GM23338 (cell line): ENCODE measurements at regions not wholly inside any gene's neighbourhood (a gene's known extent, or its start where the extent isn't known, plus 50 kb on each side); places are given as distances from the start of the nearest gene placed in this dataset.

ENCODE experiments used
- ATAC-seq: fragments of 200-7000 bp; cut with Tn5 transposase; 3 replicates; pipeline ENCODE4 v1.9.1; 2020
- DNase-seq: peaks from one replicate; pipeline ENCODE4 v3.0.0-alpha.2; 2015; ENCODE audit warnings: low spot score
- H2AFZ ChIP-seq: fragments of 200-600 bp; sonication (generic); 2 replicates; pipeline ENCODE4 v1.8.0; 2016; ENCODE audit warnings: antibody characterized with exemption, mild to moderate bottlenecking, moderate library complexity
- H3F3A ChIP-seq: fragments of 200-600 bp; sonication (generic); replicated peaks from 2 replicates; pipeline ENCODE4 v1.8.0; 2017; ENCODE audit warnings: antibody characterized with exemption, mixed run types, low read depth
- H3K27ac ChIP-seq: fragments of 200-600 bp; sonication (generic); 2 replicates; pipeline ENCODE4 v1.6.1; 2016; ENCODE audit warnings: low read depth
- H3K27me3 ChIP-seq: fragments of 200-600 bp; sonication (generic); 2 replicates; pipeline ENCODE4 v1.8.0; 2016; ENCODE audit warnings: mild to moderate bottlenecking, mixed run types, moderate library complexity; ENCODE audit not compliant: insufficient read depth
- H3K36me3 ChIP-seq: fragments of 200-600 bp; sonication (generic); 2 replicates; pipeline ENCODE4 v1.8.0; 2016; ENCODE audit warnings: mild to moderate bottlenecking; ENCODE audit not compliant: insufficient read depth
- H3K4me1 ChIP-seq: fragments of 200-600 bp; sonication (generic); 2 replicates; pipeline ENCODE4 v1.8.0; 2016; ENCODE audit warnings: mild to moderate bottlenecking, moderate library complexity; ENCODE audit not compliant: insufficient read depth
- H3K4me2 ChIP-seq: fragments of 200-600 bp; sonication (generic); 2 replicates; pipeline ENCODE4 v1.7.1; 2017; ENCODE audit warnings: mixed run types
- H3K4me3 ChIP-seq: fragments of 200-600 bp; sonication (generic); 2 replicates; pipeline ENCODE4 v1.6.1; 2016; ENCODE audit warnings: mixed run types
- H3K79me2 ChIP-seq: fragments of 200-600 bp; sonication (generic); replicated peaks from 2 replicates; pipeline ENCODE4 v1.8.0; 2017; ENCODE audit warnings: mild to moderate bottlenecking; ENCODE audit not compliant: insufficient read depth
- H3K9me2 ChIP-seq: fragments of 200-600 bp; sonication (generic); 2 replicates; pipeline ENCODE4 v1.8.0; 2017; ENCODE audit not compliant: insufficient read depth
- H4K20me1 ChIP-seq: fragments of 200-600 bp; sonication (generic); replicated peaks from 2 replicates; pipeline ENCODE4 v1.8.0; 2017; ENCODE audit warnings: mild to moderate bottlenecking; ENCODE audit not compliant: insufficient read depth
- H3K27ac Mint-ChIP-seq: 2 replicates; pipeline ENCODE4 v1.8.0; 2020; ENCODE audit warnings: inconsistent platforms, mild to moderate bottlenecking, moderate library complexity, mixed read lengths
- H3K27me3 Mint-ChIP-seq: 3 replicates; pipeline ENCODE4 v1.8.0; 2022; ENCODE audit warnings: low read depth, mild to moderate bottlenecking, moderate library complexity, mixed read lengths, inconsistent platforms; ENCODE audit not compliant: insufficient read depth, poor library complexity
- H3K36me3 Mint-ChIP-seq: 3 replicates; pipeline ENCODE4 v1.8.0; 2021; ENCODE audit warnings: low read depth, mild to moderate bottlenecking, inconsistent platforms, moderate library complexity, mixed read lengths
- H3K4me1 Mint-ChIP-seq: 3 replicates; pipeline ENCODE4 v1.8.0; 2020; ENCODE audit warnings: mild to moderate bottlenecking, inconsistent platforms, mixed read lengths
- H3K4me3 Mint-ChIP-seq: 3 replicates; pipeline ENCODE4 v1.8.0; 2021; ENCODE audit warnings: moderate library complexity, mild to moderate bottlenecking, inconsistent platforms, mixed read lengths
- H3K9me3 Mint-ChIP-seq: 3 replicates; pipeline ENCODE4 v1.8.0; 2020; ENCODE audit warnings: moderate library complexity, mild to moderate bottlenecking, inconsistent platforms, mixed read lengths
- CREB1 ChIP-seq: fragments of 250-450 bp; sonication (Bioruptor Pico); IDR thresholded peaks from 2 replicates; pipeline ENCODE4 v1.5.0; 2020; ENCODE audit warnings: low read depth, mild to moderate bottlenecking, moderate library complexity
- EZH2 ChIP-seq: fragments of 200-600 bp; sonication (generic); IDR thresholded peaks from one replicate; pipeline ENCODE4 v1.8.0; 2017; ENCODE audit warnings: antibody characterized with exemption, mild to moderate bottlenecking, low read depth; ENCODE audit not compliant: unreplicated experiment
- EZH2phosphoT487 ChIP-seq: fragments of 200-600 bp; sonication (generic); IDR thresholded peaks from one replicate; pipeline ENCODE4 v1.8.1; 2018; ENCODE audit warnings: antibody characterized with exemption; ENCODE audit not compliant: unreplicated experiment
- JUNB ChIP-seq: IDR thresholded peaks from one replicate; pipeline ENCODE4 v1.6.1; 2016; ENCODE audit warnings: antibody characterized with exemption; ENCODE audit not compliant: unreplicated experiment
- NANOG ChIP-seq: IDR thresholded peaks from 2 replicates; pipeline ENCODE4 v1.6.1; 2016; ENCODE audit warnings: antibody characterized with exemption, borderline replicate concordance
- POLR2AphosphoS5 ChIP-seq: IDR thresholded peaks from 2 replicates; pipeline ENCODE4 v1.6.1; 2016; ENCODE audit warnings: antibody characterized with exemption, low read depth
- STAT1 ChIP-seq: IDR thresholded peaks from one replicate; pipeline ENCODE4 v1.6.1; 2016; ENCODE audit warnings: antibody characterized with exemption; ENCODE audit not compliant: unreplicated experiment
- ZNF114 ChIP-seq: fragments of 250-450 bp; sonication (Bioruptor Pico); IDR thresholded peaks from 2 replicates; pipeline ENCODE4 v1.5.0; 2020; ENCODE audit warnings: mild to moderate bottlenecking, moderate library complexity
- ZNF331 ChIP-seq: fragments of 250-450 bp; sonication (Bioruptor Pico); IDR thresholded peaks from 2 replicates; pipeline ENCODE4 v1.5.0; 2020; ENCODE audit warnings: low read depth, mild to moderate bottlenecking, moderate library complexity
- TF ChIP-seq, protein P1 (sequence below), 2 experiments: fragments of 200-600 bp in 1 of 2; sonication (generic) in 1 of 2; conservative IDR thresholded peaks; 2 replicates each; pipeline versions ENCODE4 v1.5.1 to v1.6.1; 2016 to 2017; ENCODE audit warnings: antibody characterized with exemption in 2 of 2, low read depth in 2 of 2, mild to moderate bottlenecking in 2 of 2, moderate library complexity in 1 of 2
- TF ChIP-seq, protein P2 (sequence below): fragments of 250-450 bp; sonication (Bioruptor Pico); IDR thresholded peaks from 2 replicates; pipeline ENCODE4 v1.5.0; 2020; ENCODE audit warnings: mild to moderate bottlenecking, moderate library complexity
- TF ChIP-seq, protein P3 (sequence below): IDR thresholded peaks from 2 replicates; pipeline ENCODE4 v1.6.1; 2016; ENCODE audit warnings: antibody characterized with exemption

DNA sequence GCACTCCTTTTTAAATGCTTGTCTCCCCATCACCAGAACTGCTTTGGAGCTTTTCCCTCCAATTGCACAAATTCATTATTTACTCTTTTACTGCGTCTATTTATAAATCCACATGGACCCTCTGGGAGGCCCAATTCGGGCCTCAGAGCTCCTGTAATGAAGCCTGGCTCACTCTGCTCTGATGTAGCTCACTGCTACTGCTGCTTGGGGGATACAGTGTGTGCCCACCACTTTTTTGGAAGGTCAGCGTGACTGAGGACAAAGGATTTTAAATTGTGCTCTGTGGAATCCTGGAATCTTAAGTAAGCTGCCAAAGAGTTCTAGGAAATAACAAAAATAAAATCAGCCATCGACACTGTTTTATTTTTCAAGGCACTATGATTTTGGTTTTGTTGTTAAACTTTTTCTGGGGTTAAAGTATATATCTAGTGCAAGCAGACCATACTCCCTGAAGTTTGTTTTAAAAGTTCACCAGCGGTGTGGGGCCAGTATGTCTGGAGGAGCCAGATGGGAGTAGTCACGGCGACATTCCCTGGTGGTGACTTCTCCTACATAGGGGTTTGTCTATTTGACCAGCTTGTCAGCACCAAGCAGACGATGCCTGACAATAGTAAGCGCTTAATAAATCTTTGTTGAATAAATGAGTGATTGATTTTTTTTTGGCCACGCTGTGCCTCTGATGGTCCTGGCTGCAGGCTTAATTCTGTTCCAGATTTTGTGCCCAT, 142.8 kb downstream of the TMEM38B start:
- Histone ChIP-seq H3K27me3 (no peaks in the 10 kb centered on the region), H4K20me1 (no peaks in the 10 kb centered on the region), H3K4me2 (no peak overlapping the region), H3K36me3 (no peaks in the 10 kb centered on the region), H3K4me3 (no peak overlapping the region), H3F3A (no peaks in the 10 kb centered on the region), H2AFZ (0 out of 2 replicates have a peak overlapping the region, but pooled peaks have one; percentile 47), H3K27ac (no peak overlapping the region), H3K79me2 (no peaks in the 10 kb centered on the region), H3K9me2 (peaks cover 4% of the 10 kb centered on the region; the same call in 1 of the 2 replicates), H3K4me1 (no peaks in the 10 kb centered on the region; the same call in 1 of the 2 replicates)
- no peak for TF ChIP-seq CREB1 (CRISPR knock-in tag)
- no peak for TF ChIP-seq STAT1
- TF ChIP-seq, protein P1, sequence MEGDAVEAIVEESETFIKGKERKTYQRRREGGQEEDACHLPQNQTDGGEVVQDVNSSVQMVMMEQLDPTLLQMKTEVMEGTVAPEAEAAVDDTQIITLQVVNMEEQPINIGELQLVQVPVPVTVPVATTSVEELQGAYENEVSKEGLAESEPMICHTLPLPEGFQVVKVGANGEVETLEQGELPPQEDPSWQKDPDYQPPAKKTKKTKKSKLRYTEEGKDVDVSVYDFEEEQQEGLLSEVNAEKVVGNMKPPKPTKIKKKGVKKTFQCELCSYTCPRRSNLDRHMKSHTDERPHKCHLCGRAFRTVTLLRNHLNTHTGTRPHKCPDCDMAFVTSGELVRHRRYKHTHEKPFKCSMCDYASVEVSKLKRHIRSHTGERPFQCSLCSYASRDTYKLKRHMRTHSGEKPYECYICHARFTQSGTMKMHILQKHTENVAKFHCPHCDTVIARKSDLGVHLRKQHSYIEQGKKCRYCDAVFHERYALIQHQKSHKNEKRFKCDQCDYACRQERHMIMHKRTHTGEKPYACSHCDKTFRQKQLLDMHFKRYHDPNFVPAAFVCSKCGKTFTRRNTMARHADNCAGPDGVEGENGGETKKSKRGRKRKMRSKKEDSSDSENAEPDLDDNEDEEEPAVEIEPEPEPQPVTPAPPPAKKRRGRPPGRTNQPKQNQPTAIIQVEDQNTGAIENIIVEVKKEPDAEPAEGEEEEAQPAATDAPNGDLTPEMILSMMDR (conservative IDR thresholded peaks at IDR 0.05; ENCODE audit: low read depth in 2 of 2), result no peak
- TF ChIP-seq EZH2phosphoT487, result no peak
- TF ChIP-seq, protein P2, sequence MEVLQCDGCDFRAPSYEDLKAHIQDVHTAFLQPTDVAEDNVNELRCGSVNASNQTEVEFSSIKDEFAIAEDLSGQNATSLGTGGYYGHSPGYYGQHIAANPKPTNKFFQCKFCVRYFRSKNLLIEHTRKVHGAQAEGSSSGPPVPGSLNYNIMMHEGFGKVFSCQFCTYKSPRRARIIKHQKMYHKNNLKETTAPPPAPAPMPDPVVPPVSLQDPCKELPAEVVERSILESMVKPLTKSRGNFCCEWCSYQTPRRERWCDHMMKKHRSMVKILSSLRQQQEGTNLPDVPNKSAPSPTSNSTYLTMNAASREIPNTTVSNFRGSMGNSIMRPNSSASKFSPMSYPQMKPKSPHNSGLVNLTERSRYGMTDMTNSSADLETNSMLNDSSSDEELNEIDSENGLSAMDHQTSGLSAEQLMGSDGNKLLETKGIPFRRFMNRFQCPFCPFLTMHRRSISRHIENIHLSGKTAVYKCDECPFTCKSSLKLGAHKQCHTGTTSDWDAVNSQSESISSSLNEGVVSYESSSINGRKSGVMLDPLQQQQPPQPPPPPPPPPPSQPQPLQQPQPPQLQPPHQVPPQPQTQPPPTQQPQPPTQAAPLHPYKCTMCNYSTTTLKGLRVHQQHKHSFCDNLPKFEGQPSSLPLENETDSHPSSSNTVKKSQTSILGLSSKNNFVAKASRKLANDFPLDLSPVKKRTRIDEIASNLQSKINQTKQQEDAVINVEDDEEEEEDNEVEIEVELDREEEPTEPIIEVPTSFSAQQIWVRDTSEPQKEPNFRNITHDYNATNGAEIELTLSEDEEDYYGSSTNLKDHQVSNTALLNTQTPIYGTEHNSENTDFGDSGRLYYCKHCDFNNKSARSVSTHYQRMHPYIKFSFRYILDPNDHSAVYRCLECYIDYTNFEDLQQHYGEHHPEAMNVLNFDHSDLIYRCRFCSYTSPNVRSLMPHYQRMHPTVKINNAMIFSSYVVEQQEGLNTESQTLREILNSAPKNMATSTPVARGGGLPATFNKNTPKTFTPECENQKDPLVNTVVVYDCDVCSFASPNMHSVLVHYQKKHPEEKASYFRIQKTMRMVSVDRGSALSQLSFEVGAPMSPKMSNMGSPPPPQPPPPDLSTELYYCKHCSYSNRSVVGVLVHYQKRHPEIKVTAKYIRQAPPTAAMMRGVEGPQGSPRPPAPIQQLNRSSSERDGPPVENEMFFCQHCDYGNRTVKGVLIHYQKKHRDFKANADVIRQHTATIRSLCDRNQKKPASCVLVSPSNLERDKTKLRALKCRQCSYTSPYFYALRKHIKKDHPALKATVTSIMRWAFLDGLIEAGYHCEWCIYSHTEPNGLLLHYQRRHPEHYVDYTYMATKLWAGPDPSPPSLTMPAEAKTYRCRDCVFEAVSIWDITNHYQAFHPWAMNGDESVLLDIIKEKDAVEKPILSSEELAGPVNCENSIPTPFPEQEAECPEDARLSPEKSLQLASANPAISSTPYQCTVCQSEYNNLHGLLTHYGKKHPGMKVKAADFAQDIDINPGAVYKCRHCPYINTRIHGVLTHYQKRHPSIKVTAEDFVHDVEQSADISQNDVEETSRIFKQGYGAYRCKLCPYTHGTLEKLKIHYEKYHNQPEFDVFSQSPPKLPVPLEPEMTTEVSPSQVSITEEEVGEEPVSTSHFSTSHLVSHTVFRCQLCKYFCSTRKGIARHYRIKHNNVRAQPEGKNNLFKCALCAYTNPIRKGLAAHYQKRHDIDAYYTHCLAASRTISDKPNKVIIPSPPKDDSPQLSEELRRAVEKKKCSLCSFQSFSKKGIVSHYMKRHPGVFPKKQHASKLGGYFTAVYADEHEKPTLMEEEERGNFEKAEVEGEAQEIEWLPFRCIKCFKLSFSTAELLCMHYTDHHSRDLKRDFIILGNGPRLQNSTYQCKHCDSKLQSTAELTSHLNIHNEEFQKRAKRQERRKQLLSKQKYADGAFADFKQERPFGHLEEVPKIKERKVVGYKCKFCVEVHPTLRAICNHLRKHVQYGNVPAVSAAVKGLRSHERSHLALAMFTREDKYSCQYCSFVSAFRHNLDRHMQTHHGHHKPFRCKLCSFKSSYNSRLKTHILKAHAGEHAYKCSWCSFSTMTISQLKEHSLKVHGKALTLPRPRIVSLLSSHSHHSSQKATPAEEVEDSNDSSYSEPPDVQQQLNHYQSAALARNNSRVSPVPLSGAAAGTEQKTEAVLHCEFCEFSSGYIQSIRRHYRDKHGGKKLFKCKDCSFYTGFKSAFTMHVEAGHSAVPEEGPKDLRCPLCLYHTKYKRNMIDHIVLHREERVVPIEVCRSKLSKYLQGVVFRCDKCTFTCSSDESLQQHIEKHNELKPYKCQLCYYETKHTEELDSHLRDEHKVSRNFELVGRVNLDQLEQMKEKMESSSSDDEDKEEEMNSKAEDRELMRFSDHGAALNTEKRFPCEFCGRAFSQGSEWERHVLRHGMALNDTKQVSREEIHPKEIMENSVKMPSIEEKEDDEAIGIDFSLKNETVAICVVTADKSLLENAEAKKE (CRISPR knock-in tag), result no peak
- TF ChIP-seq NANOG, result no peak
- no peak for TF ChIP-seq JUNB
- no peak for TF ChIP-seq ZNF114 (CRISPR knock-in tag)
- TF ChIP-seq EZH2, result no peak
- TF ChIP-seq POLR2AphosphoS5, result no peak
- no peak for TF ChIP-seq ZNF331 (CRISPR knock-in tag)
- TF ChIP-seq, protein P3, sequence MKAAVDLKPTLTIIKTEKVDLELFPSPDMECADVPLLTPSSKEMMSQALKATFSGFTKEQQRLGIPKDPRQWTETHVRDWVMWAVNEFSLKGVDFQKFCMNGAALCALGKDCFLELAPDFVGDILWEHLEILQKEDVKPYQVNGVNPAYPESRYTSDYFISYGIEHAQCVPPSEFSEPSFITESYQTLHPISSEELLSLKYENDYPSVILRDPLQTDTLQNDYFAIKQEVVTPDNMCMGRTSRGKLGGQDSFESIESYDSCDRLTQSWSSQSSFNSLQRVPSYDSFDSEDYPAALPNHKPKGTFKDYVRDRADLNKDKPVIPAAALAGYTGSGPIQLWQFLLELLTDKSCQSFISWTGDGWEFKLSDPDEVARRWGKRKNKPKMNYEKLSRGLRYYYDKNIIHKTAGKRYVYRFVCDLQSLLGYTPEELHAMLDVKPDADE, result no peak
- H3K9me3 Mint-ChIP-seq, result no peaks in the 10 kb centered on the region
- peaks cover 20% of the 10 kb centered on the region for H3K4me1 Mint-ChIP-seq
- peaks cover 8% of the 10 kb centered on the region for H3K27me3 Mint-ChIP-seq
- H3K27ac Mint-ChIP-seq, result no peak overlapping the region
- DNase-seq (no peak), ATAC-seq (no peak; the same call in 2 of the 3 replicates)
- H3K4me3 Mint-ChIP-seq, result no peak overlapping the region
- no peaks in the 10 kb centered on the region for H3K36me3 Mint-ChIP-seq
